ENCODE measurements at regions not wholly inside any gene's neighbourhood (a gene's known extent, or its start where the extent isn't known, plus 50 kb on each side); places are given as distances from the start of the nearest gene placed in this dataset.

DNA sequence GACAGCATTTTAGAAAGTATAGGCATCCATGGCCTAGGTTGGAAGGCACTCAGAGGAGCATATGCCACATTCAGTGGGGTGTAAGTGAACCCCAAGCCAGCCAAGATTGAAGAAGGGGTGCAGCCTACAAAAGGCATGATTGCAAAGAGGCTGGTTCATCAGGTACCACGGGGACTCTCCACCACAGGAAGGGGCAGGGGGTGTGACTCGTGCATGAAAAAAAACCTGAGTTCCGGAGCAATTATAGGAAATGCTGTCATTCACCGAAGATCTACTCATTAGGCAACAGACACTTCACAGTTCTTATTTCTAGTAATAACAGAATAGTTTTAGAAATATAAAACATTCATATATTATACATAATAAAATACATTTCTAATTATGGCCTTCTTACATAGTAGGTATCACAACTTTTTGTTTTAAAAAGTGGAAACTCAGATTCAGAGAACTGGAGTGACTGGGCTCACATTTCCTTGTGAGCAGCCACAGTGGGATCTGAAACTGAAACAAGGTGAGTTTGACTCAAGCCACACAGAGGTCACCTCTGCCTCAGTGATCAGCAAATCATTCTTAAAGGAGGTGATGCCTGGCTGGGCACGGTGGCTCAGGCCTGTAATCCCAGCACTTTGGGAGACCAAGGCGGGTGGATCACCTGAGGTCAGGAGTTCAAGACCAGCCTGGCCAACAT lies 188.4 kb upstream of the GYPC start:
- TF ChIP-seq, protein P1, sequence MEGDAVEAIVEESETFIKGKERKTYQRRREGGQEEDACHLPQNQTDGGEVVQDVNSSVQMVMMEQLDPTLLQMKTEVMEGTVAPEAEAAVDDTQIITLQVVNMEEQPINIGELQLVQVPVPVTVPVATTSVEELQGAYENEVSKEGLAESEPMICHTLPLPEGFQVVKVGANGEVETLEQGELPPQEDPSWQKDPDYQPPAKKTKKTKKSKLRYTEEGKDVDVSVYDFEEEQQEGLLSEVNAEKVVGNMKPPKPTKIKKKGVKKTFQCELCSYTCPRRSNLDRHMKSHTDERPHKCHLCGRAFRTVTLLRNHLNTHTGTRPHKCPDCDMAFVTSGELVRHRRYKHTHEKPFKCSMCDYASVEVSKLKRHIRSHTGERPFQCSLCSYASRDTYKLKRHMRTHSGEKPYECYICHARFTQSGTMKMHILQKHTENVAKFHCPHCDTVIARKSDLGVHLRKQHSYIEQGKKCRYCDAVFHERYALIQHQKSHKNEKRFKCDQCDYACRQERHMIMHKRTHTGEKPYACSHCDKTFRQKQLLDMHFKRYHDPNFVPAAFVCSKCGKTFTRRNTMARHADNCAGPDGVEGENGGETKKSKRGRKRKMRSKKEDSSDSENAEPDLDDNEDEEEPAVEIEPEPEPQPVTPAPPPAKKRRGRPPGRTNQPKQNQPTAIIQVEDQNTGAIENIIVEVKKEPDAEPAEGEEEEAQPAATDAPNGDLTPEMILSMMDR (conservative IDR thresholded peaks at IDR 0.05): no peak
- TF ChIP-seq EZH2 (IDR thresholded peaks at IDR 0.05; ENCODE audit: low read depth): no peak

All from PC-9 (cell line).